AG09319 (cell line): ENCODE measurements at regions not wholly inside any gene's neighbourhood (a gene's known extent, or its start where the extent isn't known, plus 50 kb on each side); places are given as distances from the start of the nearest gene placed in this dataset.
"Not testable (repeated sequence)": the region's sequence is repeated elsewhere in the genome, so short reads cannot be mapped to it uniquely, and the experiment has no call there.

ENCODE experiments used
- DNase-seq: peaks from one replicate; pipeline ENCODE4 v3.0.0-alpha.2; 2010; ENCODE audit warnings: low read depth; ENCODE audit errors: extremely low read depth
- TF ChIP-seq, protein P1 (sequence below): IDR thresholded peaks from 2 replicates; pipeline ENCODE4 v1.5.1; 2011; ENCODE audit warnings: low read depth, mild to moderate bottlenecking, inconsistent platforms, low read length, moderate library complexity

DNA sequence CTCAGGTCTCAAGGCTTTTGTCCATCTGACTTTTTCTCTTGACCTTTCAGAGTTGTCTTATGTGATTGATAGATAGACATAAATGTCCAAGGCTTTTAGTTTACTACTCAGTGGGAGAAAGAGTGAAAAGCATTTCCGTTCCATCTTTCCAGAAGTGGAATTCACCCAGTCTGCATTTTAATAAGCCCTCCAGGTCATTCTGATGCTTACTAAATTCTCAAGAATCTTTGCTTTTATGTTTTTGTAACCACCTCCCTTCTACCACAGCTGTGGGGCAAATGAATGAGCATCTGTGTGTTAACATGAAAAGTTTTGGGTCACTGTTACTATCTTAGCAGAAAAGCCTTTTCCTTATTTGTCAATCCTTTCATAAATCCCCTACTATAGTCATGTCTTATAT is 251.4 kb downstream of the LRIG3 start:
- TF ChIP-seq, protein P1, sequence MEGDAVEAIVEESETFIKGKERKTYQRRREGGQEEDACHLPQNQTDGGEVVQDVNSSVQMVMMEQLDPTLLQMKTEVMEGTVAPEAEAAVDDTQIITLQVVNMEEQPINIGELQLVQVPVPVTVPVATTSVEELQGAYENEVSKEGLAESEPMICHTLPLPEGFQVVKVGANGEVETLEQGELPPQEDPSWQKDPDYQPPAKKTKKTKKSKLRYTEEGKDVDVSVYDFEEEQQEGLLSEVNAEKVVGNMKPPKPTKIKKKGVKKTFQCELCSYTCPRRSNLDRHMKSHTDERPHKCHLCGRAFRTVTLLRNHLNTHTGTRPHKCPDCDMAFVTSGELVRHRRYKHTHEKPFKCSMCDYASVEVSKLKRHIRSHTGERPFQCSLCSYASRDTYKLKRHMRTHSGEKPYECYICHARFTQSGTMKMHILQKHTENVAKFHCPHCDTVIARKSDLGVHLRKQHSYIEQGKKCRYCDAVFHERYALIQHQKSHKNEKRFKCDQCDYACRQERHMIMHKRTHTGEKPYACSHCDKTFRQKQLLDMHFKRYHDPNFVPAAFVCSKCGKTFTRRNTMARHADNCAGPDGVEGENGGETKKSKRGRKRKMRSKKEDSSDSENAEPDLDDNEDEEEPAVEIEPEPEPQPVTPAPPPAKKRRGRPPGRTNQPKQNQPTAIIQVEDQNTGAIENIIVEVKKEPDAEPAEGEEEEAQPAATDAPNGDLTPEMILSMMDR = no peak
- DNase-seq = no peak

DNA sequence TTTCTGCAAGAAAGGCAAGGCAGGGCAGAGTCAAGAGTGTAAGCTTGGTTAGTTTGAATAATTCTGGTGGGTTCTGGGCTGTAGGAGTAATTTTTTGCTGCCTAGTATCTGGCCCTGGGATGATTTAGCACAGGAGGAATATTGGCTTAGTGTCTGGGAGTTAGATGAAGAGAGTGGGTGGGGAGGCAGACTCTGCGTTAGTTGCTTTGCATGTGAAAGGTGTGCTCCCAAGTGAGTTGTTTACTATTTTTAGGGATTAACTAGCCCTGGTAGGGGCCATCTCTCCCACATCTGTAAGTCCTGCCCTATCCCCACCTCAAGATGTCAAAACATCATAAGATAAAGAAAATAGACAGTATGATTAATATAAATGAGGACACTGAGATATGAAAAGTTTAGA is 249.7 kb downstream of the LRIG3 start:
- TF ChIP-seq, protein P1 = no peak
- DNase-seq = no peak

DNA sequence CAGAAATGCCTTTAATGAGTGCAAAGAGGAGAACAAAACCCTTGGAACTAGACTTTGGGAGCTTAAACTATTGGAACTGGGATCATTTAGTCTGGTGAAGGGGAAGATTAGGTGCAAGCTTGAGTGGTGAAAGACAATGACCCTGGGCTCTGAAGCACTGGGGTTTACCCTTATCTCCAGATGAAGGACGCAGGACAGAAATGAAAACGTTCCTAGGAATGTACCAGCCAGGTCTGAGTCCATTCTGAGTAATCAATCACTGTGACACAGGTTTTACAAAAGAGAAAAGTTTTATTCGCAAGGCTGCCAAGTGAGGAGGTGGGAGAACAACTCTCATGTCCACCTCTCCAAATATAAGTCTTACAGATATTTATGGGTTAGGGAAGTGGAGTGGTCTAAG is 249.1 kb downstream of the LRIG3 start:
- DNase-seq = no peak
- TF ChIP-seq, protein P1 = no peak

DNA sequence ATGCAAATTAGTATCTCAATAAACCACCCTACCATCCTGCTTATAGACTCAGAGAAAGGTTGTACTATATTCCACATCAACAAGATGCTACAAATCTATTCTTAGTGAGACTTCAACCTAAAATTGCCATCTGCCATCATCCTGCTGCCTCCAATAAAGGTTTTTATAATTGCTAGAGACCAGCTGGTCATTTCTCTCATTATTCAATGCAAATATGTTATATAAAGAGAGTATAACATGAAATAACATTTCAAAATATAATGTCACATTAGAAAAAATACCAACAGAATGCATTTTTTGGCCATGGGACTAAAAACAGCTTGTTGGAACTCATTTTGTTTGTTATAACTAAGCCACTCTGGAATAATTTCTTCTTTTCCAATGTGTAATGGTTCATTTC is 247.3 kb downstream of the LRIG3 start:
- TF ChIP-seq, protein P1 = no peak
- DNase-seq = no peak

DNA sequence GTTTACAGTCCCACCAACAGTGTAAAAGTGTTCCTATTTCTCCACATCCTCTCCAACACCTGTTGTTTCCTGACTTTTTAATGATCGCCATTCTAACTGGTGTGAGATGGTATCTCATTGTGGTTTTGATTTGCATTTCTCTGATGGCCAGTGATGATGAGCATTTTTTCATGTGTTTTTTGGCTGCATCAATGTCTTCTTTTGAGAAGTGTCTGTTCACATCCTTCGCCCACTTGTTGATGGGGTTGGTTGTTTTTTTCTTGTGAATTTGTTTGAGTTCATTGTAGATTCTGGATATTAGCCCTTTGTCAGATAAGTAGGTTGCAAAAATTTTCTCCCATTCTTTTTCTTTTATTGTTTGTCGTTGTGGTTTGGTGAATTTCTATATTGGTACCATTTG is 242.5 kb downstream of the LRIG3 start:
- DNase-seq = not testable (repeated sequence)

DNA sequence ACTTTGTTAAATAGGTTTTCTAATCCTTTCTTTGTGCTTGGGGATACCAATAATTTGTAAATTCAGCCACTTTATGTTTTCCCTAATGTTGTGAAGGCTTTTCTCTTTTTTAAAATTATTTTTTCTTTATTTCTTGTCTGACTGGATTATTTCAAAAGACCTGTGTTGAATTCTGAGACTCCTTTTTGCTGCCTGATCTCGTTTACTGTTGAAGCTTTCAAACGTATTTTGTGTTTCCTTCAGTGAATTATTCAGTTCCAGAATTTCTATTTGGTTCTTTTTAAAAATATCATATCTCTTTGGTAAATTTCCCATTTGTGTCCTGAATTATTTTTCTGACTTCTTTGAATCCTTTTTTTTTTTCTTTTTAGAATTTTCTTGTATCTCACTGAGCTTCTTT is 241.6 kb downstream of the LRIG3 start:
- no peak for DNase-seq
- TF ChIP-seq, protein P1 = no peak

DNA sequence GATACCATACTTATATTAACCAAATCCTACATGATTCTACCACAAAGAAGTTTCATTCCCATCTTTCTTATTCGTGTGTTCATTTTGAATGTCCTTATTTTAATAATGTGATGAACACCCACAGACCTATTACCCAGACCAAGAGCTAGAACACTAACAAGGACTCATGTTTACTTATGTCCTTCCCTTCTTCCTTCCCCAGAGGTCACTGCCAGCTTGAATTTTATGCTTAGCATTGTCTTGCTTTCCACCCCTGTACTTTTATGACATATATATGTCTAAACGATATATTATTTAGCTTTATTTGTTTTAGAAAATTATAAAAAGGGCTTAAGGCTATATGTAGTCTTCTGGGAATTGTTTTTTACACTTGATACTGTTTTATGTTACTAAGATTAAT is 238.6 kb downstream of the LRIG3 start:
- DNase-seq = no peak

DNA sequence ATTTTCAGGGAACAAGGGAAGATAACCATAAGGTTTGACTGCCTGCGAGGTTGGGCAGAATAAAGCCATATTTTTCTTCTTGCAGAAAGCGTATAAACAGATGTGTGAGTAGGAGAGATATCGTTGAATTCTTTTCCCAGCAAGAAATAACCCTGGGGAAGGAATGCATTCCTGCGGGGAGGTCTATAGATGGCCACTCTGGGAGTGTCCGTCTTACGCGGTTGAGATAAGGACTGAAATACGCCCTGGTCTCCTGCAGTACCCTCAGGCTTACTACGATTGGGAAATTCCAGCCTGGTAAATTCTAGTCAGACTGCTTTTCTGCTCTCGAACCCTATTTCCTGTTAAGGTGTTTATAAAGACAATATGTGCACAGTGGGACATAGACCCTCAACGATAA is 225.0 kb downstream of the LRIG3 start:
- no peak for DNase-seq
- TF ChIP-seq, protein P1 = no peak

More for the DNA sequence above, 238.6 kb downstream of the LRIG3 start:
- TF ChIP-seq, protein P1 = no peak
